ENCODE measurements at regions not wholly inside any gene's neighbourhood (a gene's known extent, or its start where the extent isn't known, plus 50 kb on each side); places are given as distances from the start of the nearest gene placed in this dataset.
"Not testable (repeated sequence)": the region's sequence is repeated elsewhere in the genome, so short reads cannot be mapped to it uniquely, and the experiment has no call there.

GRCh38 chr7:14974688-14975087, 72.1 kb upstream of the DGKB start:
- in situ Hi-C loops (cut with MboI; ENCODE audit: low sequenced_read_pairs): no loop called here

- in situ Hi-C loops (cut with MboI; ENCODE audit: low sequenced_read_pairs): no loop called here
Measured at GRCh38 chr7:14973712-14974428, 71.3 kb upstream of the DGKB start.

GRCh38 chr7:14971678-14972077, 69.1 kb upstream of the DGKB start:
- in situ Hi-C loops (cut with MboI; ENCODE audit: low sequenced_read_pairs): not testable (repeated sequence)

GRCh38 chr7:14967376-14967775, 64.8 kb upstream of the DGKB start:
- in situ Hi-C loops (cut with MboI; ENCODE audit: low sequenced_read_pairs): not testable (repeated sequence)

GRCh38 chr7:14962778-14963177, 60.2 kb upstream of the DGKB start:
- in situ Hi-C loops (cut with MboI; ENCODE audit: low sequenced_read_pairs): no loop called here

GRCh38 chr7:14960721-14961120, 58.2 kb upstream of the DGKB start:
- in situ Hi-C loops (cut with MboI; ENCODE audit: low sequenced_read_pairs): no loop called here

- in situ Hi-C loops (cut with MboI; ENCODE audit: low sequenced_read_pairs): no loop called here
Measured at GRCh38 chr7:14959339-14959738, 56.8 kb upstream of the DGKB start.

- in situ Hi-C loops (cut with MboI; ENCODE audit: low sequenced_read_pairs): no loop called here
Measured at GRCh38 chr7:14954035-14954434, 51.5 kb upstream of the DGKB start.
